ENCODE measurements at regions not wholly inside any gene's neighbourhood (a gene's known extent, or its start where the extent isn't known, plus 50 kb on each side); places are given as distances from the start of the nearest gene placed in this dataset.

DNA sequence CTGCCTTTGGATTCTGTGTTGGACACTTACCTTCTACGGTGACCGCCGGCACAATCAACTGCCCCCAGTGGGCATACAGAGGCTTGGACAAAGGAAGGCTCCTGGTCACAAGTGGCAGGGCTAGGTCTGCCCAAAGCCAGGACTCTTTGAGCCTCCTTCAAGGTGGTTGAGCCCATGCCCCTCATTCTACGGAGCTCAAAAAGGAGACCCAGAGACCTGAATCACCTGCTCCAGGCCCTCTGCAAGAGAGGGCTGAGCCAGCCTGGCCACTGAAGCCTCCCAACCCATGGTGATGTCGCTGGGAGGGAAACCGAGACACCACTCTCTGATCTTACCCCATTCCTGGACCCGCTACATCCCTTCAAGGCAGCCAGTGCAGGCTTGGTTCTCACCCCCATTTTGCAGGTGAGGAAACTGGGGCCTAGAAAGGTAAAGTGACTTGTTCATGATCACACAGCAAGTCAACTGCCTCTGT, 87.9 kb downstream of the INHBB start:
- no peaks in the 10 kb centered on the region for H3K9me3 Mint-ChIP-seq (ENCODE audit: unreplicated experiment)
- no peak overlapping the region for H3K27ac Mint-ChIP-seq (ENCODE audit: unreplicated experiment)
- H4K20me1 ChIP-seq (ENCODE audit: insufficient read depth, low read length): no peaks in the 10 kb centered on the region
- no peaks in the 10 kb centered on the region for H3K36me3 ChIP-seq (ENCODE audit: insufficient read depth, low read length)
- H3K36me3 Mint-ChIP-seq (ENCODE audit: low read depth, unreplicated experiment): no peaks in the 10 kb centered on the region
- peaks cover 28% of the 10 kb centered on the region for H3K27me3 ChIP-seq (ENCODE audit: insufficient read depth, low read length)
- H3K27me3 Mint-ChIP-seq (ENCODE audit: low read depth, unreplicated experiment): peaks cover 77% of the 10 kb centered on the region
- no peaks in the 10 kb centered on the region for H3K79me2 ChIP-seq (ENCODE audit: insufficient read depth, low read length)
- no peak for DNase-seq (ENCODE audit: low read depth)
- no peaks in the 10 kb centered on the region for H3K4me1 Mint-ChIP-seq (ENCODE audit: low read depth, unreplicated experiment)
- no peak overlapping the region for H3K4me3 Mint-ChIP-seq (ENCODE audit: unreplicated experiment)
- H3K4me1 ChIP-seq (ENCODE audit: insufficient read depth, low read length): no peaks in the 10 kb centered on the region
- no peak for FAIRE-seq
- no peak overlapping the region for H3K27ac ChIP-seq (ENCODE audit: low read depth, low read length)
- no peak for TF ChIP-seq EZH2 (IDR thresholded peaks at IDR 0.05; ENCODE audit: insufficient read depth, low read length)
- TF ChIP-seq, protein P1, sequence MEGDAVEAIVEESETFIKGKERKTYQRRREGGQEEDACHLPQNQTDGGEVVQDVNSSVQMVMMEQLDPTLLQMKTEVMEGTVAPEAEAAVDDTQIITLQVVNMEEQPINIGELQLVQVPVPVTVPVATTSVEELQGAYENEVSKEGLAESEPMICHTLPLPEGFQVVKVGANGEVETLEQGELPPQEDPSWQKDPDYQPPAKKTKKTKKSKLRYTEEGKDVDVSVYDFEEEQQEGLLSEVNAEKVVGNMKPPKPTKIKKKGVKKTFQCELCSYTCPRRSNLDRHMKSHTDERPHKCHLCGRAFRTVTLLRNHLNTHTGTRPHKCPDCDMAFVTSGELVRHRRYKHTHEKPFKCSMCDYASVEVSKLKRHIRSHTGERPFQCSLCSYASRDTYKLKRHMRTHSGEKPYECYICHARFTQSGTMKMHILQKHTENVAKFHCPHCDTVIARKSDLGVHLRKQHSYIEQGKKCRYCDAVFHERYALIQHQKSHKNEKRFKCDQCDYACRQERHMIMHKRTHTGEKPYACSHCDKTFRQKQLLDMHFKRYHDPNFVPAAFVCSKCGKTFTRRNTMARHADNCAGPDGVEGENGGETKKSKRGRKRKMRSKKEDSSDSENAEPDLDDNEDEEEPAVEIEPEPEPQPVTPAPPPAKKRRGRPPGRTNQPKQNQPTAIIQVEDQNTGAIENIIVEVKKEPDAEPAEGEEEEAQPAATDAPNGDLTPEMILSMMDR (IDR thresholded peaks at IDR 0.05; ENCODE audit: insufficient read depth, low read depth, low read length): no peak
- H3K9ac ChIP-seq (ENCODE audit: low read length): no peak overlapping the region
- no peaks in the 10 kb centered on the region for H3K9me3 ChIP-seq (ENCODE audit: insufficient read depth, low read depth, low read length)
- no peak overlapping the region for H3K4me2 ChIP-seq (ENCODE audit: low read length)
- no peak overlapping the region for H2AFZ ChIP-seq (ENCODE audit: low read depth, low read length)
- H3K4me3 ChIP-seq (ENCODE audit: insufficient read depth, low read depth, low read length): no peak overlapping the region

DNA sequence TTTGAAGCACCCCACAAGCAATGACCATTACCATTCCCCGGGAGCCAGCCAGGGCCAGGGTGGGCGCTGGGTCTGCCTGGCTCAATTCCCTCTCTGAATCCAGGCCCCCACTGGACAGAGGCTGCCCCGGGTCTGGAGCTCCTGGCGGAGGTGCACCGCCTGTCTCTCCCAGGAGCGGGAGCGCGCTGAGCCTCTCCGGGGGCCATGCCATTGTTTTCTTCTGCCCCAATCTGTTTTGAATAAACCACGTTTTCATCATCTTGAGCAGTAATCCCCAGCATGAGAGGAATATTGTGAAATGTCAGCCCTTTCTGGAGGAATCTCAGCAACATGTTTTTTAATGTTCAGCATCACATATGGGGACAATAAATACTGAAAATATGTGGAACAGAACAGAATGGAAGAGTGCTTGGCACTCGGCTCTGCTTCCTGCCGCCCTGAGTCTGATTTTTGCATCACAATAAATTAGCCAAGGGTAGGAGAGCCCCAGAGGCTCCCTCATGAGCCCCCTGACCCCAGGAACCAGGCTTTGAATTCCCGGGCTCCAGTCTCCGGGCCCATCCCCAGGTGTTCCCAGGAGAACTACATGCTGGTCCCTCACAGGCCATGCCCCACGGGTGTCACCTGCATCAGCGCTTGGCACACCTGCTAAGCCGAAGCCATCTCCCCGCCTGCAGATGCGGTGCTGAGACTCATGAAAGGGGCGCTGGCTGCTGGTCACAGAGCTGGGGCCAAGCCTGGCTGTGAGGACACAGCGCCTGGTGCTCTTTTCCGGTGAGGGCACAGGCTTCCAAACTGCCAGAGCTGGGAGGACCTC, 88.8 kb downstream of the INHBB start:
- TF ChIP-seq, protein P1 (IDR thresholded peaks at IDR 0.05; ENCODE audit: insufficient read depth, low read depth, low read length): no peak
- TF ChIP-seq EZH2 (IDR thresholded peaks at IDR 0.05; ENCODE audit: insufficient read depth, low read length): no peak
- Histone ChIP-seq H3K9me3 (ENCODE audit: insufficient read depth, low read depth, low read length) (no peaks in the 10 kb centered on the region), H3K27ac (ENCODE audit: low read depth, low read length) (no peak overlapping the region), H3K79me2 (ENCODE audit: insufficient read depth, low read length) (no peaks in the 10 kb centered on the region), H3K4me2 (ENCODE audit: low read length) (no peak overlapping the region), H2AFZ (ENCODE audit: low read depth, low read length) (no peak overlapping the region), H3K27me3 (ENCODE audit: insufficient read depth, low read length) (peaks cover 22% of the 10 kb centered on the region), H3K4me3 (ENCODE audit: insufficient read depth, low read depth, low read length) (no peak overlapping the region), H3K36me3 (ENCODE audit: insufficient read depth, low read length) (no peaks in the 10 kb centered on the region), H3K9ac (ENCODE audit: low read length) (no peak overlapping the region), H3K4me1 (ENCODE audit: insufficient read depth, low read length) (no peaks in the 10 kb centered on the region), H4K20me1 (ENCODE audit: insufficient read depth, low read length) (no peaks in the 10 kb centered on the region)
- no peak overlapping the region for H3K4me3 Mint-ChIP-seq (ENCODE audit: unreplicated experiment)
- H3K27me3 Mint-ChIP-seq (ENCODE audit: low read depth, unreplicated experiment): peaks cover 80% of the 10 kb centered on the region
- H3K27ac Mint-ChIP-seq (ENCODE audit: unreplicated experiment): no peak overlapping the region
- H3K9me3 Mint-ChIP-seq (ENCODE audit: unreplicated experiment): no peaks in the 10 kb centered on the region
- FAIRE-seq: no peak
- no peaks in the 10 kb centered on the region for H3K4me1 Mint-ChIP-seq (ENCODE audit: low read depth, unreplicated experiment)
- H3K36me3 Mint-ChIP-seq (ENCODE audit: low read depth, unreplicated experiment): no peaks in the 10 kb centered on the region
- DNase-seq (ENCODE audit: low read depth): no peak

All from astrocyte (in vitro differentiated cells and primary cell).